ENCODE measurements at regions not wholly inside any gene's neighbourhood (a gene's known extent, or its start where the extent isn't known, plus 50 kb on each side); places are given as distances from the start of the nearest gene placed in this dataset.
"Not testable (repeated sequence)": the region's sequence is repeated elsewhere in the genome, so short reads cannot be mapped to it uniquely, and the experiment has no call there.

DNA sequence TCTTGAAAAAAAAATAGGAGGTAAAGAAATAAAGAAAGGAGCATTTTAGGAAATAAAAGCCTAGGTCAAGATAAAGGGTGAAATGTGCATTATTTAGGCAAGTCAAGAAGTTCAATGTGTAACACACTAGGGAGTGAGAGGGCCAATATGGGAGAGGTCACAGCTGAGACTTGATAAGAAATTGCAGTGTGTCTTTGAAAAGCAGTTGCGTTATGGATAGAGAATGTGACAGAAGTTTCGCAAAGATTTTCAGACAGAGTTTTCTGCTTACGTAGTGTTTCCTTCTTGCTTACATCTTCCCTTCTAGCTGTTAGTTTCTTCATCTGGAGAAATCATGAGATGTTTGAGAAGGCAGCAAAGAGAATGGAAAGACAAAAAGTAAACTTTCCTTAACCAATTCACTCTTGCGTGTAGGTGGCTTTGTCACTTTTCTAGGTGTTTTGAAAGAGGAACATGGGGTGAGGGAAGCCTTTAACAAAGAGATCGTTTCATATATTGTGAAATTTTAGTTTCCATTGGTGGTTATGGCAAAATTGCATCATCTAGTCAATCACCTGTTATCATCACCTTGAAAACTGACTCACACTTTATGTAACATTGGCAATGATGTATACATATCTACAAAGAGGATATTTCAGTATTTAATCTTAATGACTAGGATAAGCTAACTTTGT lies 975.5 kb downstream of the OLFM4 start:
- DNase-seq (ENCODE audit: low read depth) = no peak

DNA sequence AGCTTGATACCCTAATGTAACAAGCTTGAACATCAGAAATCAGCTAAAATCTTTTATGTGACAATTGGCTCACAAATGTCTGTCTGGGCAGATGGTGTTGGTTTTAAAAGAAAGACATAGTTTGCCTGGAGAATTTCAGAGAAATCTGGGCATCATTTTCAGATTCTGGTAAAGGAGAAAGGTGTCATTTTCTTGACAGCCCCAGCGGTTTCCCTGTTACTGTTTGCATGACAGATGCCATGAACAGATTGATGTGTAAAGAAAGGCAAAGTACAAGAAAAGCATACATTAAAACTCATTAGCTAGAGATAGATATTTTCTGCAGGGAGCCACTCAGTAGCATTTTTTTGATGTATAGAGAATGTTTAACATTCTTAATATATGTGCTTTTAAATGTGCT lies 987.9 kb downstream of the OLFM4 start:
- no peak for DNase-seq (ENCODE audit: low read depth)

DNA sequence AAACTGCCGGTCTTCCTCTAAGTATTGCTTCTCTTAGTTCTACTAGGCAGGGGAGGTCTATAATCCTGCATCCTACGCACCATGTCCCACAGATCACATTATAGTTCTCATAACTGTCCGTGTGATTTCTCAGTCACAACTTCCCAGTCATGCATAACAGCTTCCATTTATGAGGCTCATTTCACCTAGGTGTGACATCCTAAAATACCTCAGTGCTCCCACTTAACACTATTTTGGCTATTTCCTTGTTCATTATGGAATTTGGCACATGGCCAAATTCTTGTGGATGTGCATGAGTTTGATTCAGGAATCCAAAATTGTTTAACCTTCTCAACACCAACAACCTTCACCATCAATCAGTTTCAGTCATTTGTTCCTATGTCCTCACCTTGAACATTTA lies 989.9 kb downstream of the OLFM4 start:
- DNase-seq (ENCODE audit: low read depth) = no peak

DNA sequence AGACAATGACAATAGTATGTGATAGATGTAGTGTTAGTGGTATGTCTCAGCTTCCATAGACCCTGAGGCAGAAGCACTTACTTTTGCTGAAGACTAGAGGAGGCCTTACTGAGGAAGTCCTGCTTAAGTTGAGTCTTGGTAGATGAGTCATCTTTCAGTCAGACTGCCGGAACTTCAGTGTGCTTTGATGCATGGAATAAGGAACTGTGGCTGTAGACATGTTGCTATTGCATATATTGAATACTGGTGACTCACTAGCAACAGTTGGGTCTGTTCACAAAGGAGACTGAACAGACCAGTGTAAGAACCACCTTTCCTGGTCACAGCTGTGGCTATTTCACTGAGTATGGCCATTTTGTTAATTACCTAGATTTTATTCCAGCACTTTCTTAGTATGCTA lies 1000.6 kb downstream of the OLFM4 start:
- DNase-seq (ENCODE audit: low read depth) = no peak

DNA sequence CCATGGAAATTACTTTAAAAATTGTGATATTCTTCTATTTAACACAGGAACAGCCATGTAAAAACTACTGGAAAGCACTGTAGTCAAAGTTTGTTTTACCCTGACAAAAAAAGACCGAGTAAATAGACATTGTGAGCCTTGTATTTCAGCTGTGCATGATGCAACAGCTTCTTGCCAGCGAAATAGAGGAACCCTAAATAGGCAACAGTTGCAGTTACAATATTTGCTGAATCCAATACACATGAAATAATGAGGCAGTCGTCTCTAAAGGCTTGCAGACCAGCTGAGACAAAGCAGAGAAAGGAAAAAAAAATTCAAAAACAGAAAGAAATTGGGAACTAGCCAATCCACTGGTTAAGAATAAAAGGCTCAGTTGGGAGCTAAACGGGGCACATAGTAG lies 1001.1 kb downstream of the OLFM4 start:
- no peak for DNase-seq (ENCODE audit: low read depth)

DNA sequence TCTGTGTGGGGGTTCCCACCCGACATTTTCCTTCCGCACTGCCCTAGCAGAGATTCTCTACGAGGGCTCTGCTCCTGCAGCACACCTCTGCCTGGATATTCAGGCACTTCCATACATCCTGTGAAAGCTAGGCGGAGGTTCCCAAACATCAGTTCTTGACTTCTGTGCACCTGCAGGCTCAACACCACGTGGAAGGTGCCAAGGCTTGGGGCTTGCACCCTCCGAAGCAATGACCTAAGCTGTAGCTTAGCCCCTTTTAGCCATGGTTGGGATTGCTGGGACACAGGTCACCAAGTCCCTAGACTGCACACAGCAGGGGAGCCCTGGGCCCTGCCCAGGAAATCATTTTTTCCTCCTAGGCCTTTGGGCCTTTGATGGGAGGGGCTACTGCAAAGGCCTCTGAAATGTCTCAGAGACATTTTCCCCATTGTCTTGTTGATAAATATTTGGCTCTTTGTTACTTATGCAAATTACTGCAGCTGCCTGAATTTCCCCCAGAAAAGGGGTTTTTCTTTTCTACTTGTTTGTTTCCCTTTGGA lies 1004.8 kb downstream of the OLFM4 start:
- DNase-seq (ENCODE audit: low read depth) = no peak

DNA sequence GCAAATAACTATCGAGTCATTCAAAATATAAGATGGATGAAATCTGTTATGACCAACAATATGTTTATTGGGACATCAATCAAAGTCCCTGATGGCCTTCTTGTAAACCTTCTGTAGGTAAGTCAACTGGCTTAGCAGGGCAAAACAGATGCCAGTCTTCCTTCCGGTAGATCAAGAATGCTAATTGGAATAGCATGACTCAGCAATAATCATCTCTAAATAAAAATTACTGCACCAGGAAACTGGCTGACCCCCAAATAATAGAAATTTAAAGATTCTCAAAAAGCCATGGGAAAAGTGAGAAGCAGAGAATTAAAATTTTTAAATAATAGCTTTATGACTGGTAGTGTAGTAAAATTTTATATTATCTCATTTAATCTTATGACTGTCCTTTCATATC lies 1005.4 kb downstream of the OLFM4 start:
- DNase-seq (ENCODE audit: low read depth) = no peak

DNA sequence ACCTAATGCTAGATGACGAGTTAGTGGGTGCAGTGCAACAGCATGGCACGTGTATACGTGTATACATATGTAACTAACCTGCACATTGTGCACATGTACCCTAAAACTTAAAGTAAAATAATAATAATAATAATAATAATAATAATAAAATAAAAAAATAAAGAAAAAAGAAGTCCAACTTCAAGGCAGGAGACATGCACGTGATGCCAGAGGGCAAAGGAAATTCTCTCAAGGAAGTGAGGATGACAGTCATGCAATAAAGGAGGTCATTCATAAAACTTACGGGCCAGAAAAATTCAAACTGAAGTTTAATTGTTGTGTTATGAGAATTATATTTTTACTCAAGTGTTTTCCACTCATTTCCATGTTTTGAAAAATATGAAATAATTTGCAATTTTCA lies 1028.8 kb downstream of the OLFM4 start:
- DNase-seq (ENCODE audit: low read depth) = not testable (repeated sequence)

DNA sequence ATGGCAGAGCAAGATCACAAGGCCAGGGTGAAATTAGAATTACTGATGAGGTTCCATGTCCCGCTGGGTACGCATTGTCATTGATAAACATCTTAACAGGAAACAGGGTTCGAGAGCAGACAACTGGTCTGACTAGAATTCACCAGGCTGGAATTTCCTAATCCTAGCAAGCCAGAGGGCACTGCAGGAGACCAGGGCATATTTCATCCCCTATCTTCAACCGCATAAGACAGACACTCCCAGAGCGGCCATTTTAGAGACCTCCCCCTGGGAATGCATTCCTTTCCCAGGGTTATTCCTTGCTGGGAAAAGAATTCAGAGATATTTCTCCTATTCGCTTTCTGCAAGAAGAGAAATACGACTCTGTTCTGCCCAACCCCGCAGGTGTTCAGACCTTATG lies 1041.3 kb downstream of the OLFM4 start:
- DNase-seq (ENCODE audit: low read depth) = not testable (repeated sequence)

DNA sequence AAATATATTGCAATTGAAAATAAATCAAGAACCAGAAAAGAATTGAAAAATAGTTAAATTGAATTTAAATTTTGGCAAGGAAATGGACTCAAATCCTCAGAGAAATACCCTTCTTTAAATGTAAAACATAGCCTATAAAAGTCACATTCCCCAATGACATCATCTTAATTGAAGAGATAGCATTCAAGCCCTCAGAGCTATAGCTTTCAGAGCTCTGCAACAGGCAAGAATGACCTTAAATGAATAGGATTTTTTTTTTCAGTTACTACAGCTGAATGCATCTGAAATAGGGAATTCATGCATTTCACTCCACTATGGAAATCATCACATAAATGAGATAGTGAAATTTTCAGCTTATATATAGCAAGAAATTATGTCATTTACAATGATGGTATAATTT lies 1049.0 kb downstream of the OLFM4 start:
- no peak for DNase-seq (ENCODE audit: low read depth)

DNA sequence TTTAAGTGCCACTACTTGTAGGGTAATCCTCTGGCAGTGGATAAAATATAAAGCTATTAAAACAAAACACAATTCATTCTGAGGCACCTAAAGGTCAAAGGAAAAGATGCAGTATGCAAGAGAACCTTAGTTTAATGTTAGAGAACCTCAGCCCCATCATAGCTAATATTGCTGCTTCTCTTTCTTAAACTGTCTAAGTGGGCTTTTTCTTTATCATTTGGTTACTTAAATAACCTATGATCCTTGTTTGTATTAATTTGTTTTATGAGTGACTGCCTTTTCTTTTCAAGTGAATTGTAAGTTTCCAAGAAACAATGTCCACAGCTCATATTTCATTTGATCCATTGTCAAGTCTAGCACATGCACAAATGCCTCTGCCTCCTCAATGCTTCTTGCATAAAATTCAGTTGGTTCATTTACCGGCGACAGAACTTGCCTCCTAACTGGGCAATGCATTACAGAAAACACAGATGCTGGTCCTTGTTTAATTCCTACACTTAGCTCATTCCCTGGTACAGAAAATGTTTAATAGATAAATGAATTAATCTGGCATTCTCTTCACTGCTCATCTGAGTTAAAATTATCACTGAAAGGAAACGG lies 1049.8 kb downstream of the OLFM4 start:
- DNase-seq (ENCODE audit: low read depth) = no peak

DNA sequence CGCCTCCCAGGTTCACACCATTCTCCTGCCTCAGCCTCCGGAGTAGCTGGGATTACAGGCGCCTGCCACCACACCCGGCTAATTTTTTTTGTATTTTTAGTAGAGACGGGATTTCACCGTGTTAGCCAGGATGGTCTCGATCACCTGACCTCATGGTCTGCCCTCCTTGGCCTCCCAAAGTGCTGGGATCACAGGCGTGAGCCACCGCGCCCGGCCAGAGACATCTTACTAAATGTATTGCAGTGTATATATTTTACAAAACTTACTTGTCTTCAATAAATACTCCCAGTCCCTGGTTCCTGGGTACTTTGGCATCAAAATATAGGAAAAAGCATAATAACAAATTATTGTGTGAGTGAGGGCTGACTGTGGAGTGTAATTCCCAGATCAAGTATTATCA lies 1053.7 kb downstream of the OLFM4 start:
- DNase-seq (ENCODE audit: low read depth) = not testable (repeated sequence)

DNA sequence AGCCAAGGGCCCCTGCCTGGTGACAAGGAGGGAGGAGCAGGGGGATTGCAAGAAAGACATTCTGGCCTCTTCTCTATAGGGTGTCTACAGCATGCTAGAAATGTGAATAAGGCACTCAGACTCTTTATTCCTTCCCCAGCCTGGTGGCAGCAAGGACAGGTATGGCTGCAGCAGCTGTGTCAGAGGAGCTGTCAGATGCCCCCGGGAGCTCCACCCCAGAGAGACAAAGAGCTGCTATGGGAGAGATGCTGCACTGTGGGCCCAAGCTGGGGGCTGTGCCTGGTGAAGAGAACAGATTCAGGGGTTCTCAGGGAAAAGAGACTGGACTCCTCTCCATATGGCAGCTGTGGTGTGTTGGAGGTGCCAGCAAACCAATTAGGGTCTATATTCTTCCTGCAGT lies 1063.3 kb downstream of the OLFM4 start:
- no peak for DNase-seq (ENCODE audit: low read depth)

DNA sequence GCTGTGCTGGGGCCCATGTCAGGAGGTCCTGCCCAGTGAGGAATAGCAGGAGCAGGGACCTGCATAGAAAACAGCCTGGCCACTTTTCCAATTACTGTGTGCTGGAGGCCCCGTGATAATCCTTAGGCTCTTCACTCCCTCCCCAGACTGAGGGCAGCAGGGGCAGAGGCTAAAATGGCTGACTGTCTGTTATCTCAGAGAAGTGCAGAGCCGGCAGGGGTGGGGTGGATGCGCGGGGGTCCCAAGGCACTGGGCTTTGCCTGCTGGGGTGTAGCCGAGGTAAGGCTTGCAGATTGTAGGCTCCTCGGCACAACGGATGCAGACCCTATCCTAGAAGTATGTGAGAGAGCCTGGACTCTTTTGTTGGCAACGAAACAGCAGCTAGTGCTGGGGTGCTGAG lies 1064.1 kb downstream of the OLFM4 start:
- DNase-seq (ENCODE audit: low read depth) = no peak

DNA sequence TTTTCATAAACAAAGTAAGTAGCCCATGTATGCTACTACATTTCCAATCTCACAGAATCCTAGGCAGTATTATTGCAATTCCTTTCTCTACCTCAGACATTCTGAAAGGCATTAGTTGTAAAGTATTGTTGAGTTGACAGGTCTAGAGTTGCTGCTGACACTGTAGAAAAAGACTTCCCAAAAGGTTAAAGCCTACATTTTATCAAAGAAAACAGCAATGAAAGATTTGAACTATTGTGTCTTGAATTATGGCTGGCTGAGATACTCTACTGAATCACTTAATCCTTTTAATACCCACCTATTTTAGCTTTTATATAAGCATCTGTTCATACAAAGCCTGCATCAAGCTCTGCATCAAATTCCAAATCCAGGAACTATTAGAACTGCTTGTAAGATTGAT lies 1082.0 kb downstream of the OLFM4 start:
- no peak for DNase-seq (ENCODE audit: low read depth)

DNA sequence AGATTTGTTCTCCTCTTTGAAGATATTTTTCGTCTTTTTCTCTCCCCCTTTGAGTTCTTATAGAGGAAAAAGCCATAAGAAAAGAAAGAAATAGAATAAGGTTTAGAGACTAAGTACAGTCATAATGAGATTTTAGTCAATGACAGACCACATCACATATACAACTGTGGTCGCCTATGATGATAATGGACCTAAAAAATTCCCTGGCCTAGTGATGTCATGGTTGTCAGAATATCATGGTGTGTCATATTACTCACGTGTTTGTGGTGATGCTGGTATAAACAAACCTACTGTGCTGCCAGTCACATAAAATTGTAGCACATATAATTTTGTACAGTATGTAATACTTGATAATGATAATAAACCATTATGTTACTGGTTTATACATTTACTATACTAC lies 1096.1 kb downstream of the OLFM4 start:
- DNase-seq (ENCODE audit: low read depth) = no peak

DNA sequence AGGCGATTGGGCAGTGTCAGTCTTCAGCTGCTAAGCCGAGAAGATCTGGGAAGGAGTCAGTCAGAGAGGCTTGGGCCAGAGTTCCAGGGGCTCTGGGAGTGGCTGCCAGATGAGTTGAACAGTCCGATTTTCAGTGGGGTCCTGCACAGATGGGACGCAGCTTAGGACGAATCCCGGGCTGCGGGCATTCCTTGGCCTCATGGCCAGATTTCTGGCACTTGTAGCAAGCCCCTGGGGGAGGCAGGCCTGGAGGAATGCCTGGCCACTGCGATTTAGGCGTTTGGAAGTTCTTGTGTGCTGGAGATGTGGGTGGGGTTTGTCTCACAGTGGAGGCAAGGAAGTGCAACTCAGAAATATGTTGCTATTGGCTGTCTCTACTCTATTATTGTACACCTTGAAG lies 1102.3 kb downstream of the OLFM4 start:
- DNase-seq (ENCODE audit: low read depth) = not testable (repeated sequence)

DNA sequence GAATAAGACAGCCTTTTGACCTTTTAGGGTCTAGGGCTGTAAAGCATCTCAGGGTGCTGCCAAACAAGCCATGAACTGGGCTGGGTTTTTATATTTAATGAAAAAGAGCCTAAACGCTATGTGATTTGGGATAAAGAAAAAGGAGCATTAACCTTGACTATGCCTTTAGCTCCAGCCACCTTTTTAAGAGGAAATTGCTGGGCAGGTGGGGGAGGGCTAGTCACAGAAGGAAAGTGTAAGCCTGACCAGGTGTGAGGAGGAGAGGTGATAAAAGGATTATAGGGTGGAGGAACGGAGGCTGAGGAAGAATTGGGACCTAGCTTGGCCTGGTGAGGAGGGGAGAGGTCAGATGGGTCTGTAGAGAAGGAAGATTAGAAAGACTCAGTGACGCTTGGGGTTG lies 1102.8 kb downstream of the OLFM4 start:
- not testable (repeated sequence) for DNase-seq (ENCODE audit: low read depth)

DNA sequence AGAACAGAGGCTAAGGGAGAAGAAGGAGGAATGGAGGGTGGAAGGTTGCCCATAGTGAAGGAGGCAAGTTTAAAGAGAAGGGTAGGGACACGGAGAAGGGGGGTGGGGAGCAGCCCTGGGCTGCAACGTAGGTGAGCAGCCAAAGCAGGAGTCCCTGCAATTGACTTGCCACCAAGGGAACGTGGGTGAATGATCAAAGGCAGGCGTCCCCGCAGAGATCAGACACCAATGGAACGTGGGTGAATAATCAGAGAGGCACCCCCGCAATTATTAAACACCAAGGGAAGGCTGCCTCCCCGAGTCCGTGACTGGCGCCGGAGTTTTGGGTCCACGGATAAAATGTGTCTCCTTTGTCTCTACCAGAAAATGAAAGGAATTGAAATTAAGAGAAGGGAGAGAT lies 1103.5 kb downstream of the OLFM4 start:
- DNase-seq (ENCODE audit: low read depth) = not testable (repeated sequence)

DNA sequence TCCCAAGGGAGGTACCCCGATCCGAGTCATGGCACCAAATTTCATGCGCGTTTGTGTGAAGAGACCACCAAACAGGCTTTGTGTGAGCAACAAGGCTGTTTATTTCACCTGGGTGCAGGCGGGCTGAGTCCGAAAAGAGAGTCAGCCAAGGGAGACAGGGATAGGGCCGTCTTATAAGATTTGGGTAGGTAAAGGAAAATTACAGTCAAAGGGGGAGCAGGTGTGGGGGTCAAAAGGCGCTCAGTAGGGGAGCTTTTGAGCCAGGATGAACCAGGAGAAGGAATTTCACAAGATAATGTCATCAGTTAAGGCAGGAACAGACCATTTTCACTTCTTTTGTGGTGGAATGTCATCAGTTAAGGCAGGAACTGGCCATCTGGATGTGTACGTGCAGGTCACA lies 1104.1 kb downstream of the OLFM4 start:
- not testable (repeated sequence) for DNase-seq (ENCODE audit: low read depth)

DNA sequence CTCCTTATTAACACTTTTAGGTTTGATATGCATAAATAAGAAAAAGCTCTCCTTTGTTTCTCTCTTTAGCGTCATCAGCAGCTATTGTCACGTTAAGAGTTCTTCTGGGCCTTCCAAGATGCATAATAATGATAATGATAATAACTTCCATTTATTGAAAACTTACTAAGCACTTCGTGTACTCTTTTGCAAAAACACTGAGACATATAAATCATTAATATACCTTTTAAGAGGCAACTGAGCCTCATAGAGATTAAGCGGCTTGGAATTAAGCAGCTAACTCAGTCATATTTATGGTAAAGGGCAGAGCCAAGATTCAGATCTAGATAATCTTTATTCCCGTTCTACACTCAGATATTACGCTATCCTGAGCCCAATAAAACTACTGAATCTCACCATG lies 1105.1 kb downstream of the OLFM4 start:
- no peak for DNase-seq (ENCODE audit: low read depth)

DNA sequence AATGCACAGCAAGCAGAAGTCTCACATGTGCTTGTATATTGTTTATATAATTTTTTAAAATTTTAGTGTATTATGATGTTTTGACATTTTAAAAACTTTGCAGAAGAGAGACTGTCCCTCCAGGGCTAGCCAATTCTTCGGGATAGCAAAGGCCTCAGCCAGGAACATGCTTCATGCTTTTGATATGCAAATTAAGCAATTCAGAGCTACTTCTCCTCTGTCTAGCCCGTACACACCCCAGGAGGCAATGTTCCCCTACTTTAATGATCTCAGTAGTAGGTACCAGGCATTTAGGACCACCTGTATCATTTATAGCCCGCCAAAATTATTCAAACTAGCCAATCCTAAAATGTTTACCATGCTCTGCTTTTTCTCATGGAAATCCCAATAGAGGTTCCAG lies 1116.2 kb downstream of the OLFM4 start:
- no peak for DNase-seq (ENCODE audit: low read depth)

DNA sequence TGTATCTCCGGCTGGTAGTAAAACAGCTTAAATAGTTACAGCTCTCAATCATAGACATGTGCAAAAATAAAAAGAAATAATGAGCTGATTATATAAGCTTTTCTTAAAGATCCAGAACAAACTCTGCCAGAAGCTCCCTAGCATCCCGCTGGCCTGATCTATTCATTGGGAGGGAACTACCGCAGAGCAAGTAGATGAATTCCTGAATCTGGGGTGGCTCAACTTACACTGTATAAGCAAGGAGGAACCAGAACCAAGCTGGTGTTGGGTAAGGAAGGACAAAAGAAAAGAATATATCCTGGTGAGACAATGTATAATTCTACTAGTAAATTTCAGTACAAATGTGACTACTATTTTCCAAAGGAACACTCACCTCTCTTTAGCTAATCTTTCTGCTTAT lies 1122.2 kb downstream of the OLFM4 start:
- no peak for DNase-seq (ENCODE audit: low read depth)

DNA sequence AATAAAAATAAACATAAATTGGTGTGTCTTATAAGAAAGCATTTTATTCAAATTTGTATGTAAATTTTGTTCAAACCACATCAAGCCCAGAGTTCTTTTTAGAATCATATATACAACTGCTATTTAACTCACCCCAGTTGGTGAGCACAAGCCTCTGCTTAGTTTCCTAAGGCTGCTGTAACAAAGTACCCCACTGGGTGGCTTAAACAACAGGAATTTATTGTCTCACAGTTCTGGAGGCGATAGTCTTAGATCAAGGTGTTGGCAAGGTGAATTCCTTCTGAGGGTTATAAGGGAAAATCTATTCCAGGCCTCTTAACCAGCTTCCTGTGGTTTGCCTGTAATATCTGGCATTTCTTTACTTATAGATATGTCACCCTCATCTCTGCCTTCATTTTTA lies 1133.5 kb downstream of the OLFM4 start:
- no peak for DNase-seq (ENCODE audit: low read depth)
